NCI-H524 (cell line): ENCODE measurements at regions not wholly inside any gene's neighbourhood (a gene's known extent, or its start where the extent isn't known, plus 50 kb on each side); places are given as distances from the start of the nearest gene placed in this dataset.

Experiments
- DNase-seq, 2 experiments: peaks; one replicate each; lab custom pipeline; 2025; lab: John Stamatoyannopoulos, UW

DNA sequence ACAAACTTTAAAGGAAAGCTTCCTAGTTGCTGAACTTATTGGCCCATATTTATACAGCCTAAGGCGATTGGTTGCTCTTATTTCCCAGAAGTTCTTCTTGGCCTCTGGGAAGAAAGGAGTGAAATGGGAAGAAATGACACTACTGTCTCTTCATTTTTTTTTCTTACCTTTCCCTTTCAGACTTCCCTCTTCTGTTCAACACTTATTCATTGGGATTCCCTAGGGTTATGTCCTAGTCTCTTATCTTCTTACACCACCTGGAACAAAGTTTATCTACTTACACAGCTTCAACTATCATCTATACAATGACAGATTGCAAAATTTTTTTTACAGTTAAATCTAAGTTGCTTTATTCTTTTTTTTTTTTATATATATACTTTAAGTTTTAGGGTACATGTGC lies 68.0 kb downstream of the SNX12 start:
- no peak for DNase-seq

DNA sequence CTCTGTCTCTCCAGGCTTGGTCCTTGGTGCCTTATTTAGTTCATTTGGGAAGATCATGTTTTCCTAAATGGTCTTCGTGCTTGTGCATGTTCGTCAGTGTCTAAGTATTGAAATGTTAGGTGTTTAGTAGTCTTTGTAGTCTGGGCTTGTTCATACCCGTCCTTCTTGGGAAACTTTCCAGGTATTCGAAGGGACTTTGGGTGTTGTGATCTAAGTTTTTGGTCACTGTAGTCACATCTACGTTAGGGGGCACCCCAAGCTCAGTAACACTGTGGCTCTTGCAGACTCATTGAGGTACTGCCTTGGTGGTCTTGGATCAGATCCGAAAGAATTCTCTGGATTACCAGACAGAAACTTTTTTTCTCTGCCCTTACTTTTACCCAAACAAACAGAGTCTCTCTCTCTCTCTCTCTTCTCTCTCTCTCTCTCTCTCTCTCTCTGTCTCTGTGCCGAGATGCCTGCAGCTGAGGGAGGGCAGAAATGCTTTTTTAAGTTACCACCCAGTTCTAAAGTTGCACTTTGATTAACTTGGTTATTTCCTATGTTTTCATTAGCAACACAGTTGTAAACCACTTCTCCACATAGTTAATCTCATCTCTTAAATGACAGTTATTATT lies 67.6 kb upstream of the SLC7A3 start:
- DNase-seq, result peak; percentile 5 to 60

DNA sequence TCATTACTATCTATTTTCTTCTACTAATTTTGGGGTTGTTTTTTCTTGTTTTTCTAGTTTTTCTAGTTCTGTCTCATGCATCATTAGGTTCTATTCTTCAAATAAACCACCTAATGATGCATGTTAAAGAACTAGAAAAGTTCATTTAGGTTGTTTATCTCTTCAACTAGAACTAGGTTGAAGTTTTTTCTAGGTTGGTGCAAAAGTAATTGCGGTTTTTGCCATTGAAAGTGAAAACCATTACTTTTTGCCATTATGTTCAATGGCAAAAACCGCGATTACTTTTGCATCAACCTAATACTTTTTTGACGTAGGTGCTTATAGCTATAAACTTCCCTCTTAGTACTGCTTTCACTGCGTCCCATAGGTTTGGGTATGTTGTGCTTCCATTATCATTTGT lies 64.4 kb upstream of the SLC7A3 start:
- DNase-seq, result no peak

DNA sequence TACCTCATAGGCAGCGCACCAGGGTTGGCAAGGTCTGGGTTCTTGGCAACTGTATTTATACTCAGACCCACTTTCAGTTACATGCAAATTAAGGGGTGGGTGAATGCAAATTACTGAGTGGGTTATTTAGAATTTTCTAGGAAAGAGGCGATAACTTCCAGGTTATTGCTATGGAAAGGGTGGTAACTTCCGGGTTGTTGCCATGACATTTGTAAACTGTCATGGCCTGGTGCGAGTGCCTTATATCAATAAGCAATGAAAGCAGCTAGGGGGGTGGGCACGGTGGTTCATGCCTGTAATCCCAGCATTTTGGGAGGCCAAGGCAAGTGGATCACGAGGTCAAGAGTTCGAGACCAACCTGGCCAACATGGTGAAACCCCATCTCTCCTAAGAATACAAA lies 57.5 kb upstream of the SLC7A3 start:
- no peak for DNase-seq
